GM12891 (cell line): ENCODE measurements at regions not wholly inside any gene's neighbourhood (a gene's known extent, or its start where the extent isn't known, plus 50 kb on each side); places are given as distances from the start of the nearest gene placed in this dataset.

Experiments
- POLR2A ChIP-seq: IDR thresholded peaks from 2 replicates; pipeline ENCODE4 v1.6.1; 2011; ENCODE audit warnings: low read depth, low read length, control low read depth
- POLR2AphosphoS5 ChIP-seq: IDR thresholded peaks from 2 replicates; pipeline ENCODE4 v1.6.1; 2011; ENCODE audit warnings: low read depth, low read length, control low read depth

- no peak for TF ChIP-seq POLR2AphosphoS5
- TF ChIP-seq POLR2A: no peak
These were observed 1614.6 kb downstream of the PCDH7 start for GRCh38 chr4:32334759-32335158.
